Mesothelial cell of epicardium (in vitro differentiated cells): ENCODE measurements at regions not wholly inside any gene's neighbourhood (a gene's known extent, or its start where the extent isn't known, plus 50 kb on each side); places are given as distances from the start of the nearest gene placed in this dataset.

ENCODE experiments used
- DNase-seq, 2 experiments: peaks; one replicate each; pipeline ENCODE4 v3.0.0; 2021; ENCODE audit warnings: low spot score in 2 of 2; ENCODE audit not compliant: unreplicated experiment in 2 of 2
- H3K27ac Mint-ChIP-seq: 2 replicates; pipeline ENCODE4 v1.8.0; 2021; ENCODE audit warnings: mixed read lengths
- H3K27me3 Mint-ChIP-seq: 2 replicates; pipeline ENCODE4 v1.8.0; 2021; ENCODE audit warnings: low read depth, mixed read lengths
- H3K36me3 Mint-ChIP-seq: 2 replicates; pipeline ENCODE4 v1.8.0; 2021; ENCODE audit warnings: mixed read lengths
- H3K4me1 Mint-ChIP-seq: 2 replicates; pipeline ENCODE4 v1.8.0; 2021; ENCODE audit warnings: mixed read lengths
- H3K4me3 Mint-ChIP-seq: 2 replicates; pipeline ENCODE4 v1.8.0; 2021; ENCODE audit warnings: mild to moderate bottlenecking, moderate library complexity, mixed read lengths
- H3K9me3 Mint-ChIP-seq: 2 replicates; pipeline ENCODE4 v1.8.0; 2021; ENCODE audit warnings: mixed read lengths
- TF ChIP-seq, protein P1 (sequence below): fragments of 200-600 bp; sonication (generic); IDR thresholded peaks from one replicate; pipeline ENCODE4 v1.5.0; 2021; ENCODE audit warnings: antibody characterized with exemption; ENCODE audit not compliant: unreplicated experiment

DNA sequence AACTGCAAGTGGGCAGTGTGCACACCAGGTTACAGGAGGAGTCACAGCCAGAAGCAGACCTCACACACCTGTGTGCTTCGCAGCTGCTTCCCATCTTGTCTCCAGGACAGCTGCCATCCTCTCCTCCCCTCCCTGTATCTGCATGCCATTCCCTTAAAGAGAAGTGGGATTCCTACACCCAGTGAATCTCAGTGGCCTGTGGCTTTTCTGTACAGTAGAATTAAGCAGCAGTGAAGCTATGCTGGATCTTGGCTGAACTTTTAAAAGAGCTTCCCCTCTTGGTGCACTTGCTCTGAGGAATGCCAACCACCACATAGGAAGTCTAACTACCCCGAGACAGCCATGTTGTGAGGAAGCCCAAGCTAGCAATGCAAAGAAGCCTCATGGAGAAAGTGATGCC lies 236.5 kb upstream of the ZMIZ1 start:
- H3K4me3 Mint-ChIP-seq: no peak overlapping the region
- H3K9me3 Mint-ChIP-seq: peaks cover 11% of the 10 kb centered on the region
- TF ChIP-seq, protein P1, sequence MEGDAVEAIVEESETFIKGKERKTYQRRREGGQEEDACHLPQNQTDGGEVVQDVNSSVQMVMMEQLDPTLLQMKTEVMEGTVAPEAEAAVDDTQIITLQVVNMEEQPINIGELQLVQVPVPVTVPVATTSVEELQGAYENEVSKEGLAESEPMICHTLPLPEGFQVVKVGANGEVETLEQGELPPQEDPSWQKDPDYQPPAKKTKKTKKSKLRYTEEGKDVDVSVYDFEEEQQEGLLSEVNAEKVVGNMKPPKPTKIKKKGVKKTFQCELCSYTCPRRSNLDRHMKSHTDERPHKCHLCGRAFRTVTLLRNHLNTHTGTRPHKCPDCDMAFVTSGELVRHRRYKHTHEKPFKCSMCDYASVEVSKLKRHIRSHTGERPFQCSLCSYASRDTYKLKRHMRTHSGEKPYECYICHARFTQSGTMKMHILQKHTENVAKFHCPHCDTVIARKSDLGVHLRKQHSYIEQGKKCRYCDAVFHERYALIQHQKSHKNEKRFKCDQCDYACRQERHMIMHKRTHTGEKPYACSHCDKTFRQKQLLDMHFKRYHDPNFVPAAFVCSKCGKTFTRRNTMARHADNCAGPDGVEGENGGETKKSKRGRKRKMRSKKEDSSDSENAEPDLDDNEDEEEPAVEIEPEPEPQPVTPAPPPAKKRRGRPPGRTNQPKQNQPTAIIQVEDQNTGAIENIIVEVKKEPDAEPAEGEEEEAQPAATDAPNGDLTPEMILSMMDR: no peak
- no peak for DNase-seq
- H3K27me3 Mint-ChIP-seq: peaks cover 4% of the 10 kb centered on the region
- peaks cover 2% of the 10 kb centered on the region for H3K36me3 Mint-ChIP-seq
- H3K4me1 Mint-ChIP-seq: peaks cover 17% of the 10 kb centered on the region
- no peak overlapping the region for H3K27ac Mint-ChIP-seq

DNA sequence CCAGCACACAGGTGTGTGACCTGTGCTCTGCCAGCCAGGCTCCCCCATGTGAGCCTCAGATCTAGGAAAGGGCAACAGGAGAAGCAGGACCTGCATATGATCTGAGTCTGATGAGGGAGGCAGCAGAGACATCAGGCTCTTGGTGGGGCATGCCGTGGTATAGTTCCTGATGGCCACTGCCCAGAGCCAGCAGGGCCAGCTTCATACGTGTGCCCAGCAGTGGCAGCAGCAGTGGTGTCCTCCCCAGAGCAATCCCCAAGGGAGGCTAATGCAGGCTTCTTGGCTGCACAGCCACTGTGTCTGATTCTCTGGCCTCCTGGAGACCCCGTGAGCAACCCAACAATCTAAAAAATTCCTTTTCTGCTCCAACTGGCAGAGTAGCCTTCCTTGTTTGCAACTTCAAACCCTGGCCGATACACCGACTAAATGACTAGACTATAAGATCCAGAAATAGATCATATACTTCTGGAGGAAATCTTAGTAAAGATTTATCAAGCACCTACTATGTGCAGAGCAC lies 230.6 kb upstream of the ZMIZ1 start:
- Mint-ChIP-seq H3K27ac (no peak overlapping the region), H3K4me1 (peaks cover 3% of the 10 kb centered on the region), H3K36me3 (peaks cover 2% of the 10 kb centered on the region), H3K4me3 (no peak overlapping the region), H3K9me3 (peaks cover 7% of the 10 kb centered on the region), H3K27me3 (peaks cover 18% of the 10 kb centered on the region)
- TF ChIP-seq, protein P1: no peak
- DNase-seq: no peak

DNA sequence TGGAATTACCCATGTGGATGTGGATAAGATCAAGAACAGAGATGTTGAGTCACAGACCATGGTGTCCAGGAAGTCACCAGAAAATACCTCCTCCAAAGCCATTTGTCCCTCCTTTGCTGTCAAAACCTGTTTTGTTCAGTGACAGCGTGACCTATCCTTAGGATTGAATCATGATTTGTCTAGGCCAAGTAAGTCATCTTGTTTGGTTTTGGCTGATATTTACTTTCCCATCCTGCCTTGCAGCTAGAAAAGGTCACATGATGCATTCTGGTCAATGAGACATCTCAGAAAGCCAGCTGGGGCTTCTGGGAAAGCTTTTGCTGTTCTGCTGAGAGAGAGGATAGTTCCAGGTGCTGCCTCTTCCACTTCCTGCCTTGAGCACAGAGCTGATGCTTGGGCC lies 225.3 kb upstream of the ZMIZ1 start:
- TF ChIP-seq, protein P1: no peak
- Mint-ChIP-seq H3K27me3 (peaks cover 29% of the 10 kb centered on the region), H3K4me1 (peaks cover 7% of the 10 kb centered on the region)

DNA sequence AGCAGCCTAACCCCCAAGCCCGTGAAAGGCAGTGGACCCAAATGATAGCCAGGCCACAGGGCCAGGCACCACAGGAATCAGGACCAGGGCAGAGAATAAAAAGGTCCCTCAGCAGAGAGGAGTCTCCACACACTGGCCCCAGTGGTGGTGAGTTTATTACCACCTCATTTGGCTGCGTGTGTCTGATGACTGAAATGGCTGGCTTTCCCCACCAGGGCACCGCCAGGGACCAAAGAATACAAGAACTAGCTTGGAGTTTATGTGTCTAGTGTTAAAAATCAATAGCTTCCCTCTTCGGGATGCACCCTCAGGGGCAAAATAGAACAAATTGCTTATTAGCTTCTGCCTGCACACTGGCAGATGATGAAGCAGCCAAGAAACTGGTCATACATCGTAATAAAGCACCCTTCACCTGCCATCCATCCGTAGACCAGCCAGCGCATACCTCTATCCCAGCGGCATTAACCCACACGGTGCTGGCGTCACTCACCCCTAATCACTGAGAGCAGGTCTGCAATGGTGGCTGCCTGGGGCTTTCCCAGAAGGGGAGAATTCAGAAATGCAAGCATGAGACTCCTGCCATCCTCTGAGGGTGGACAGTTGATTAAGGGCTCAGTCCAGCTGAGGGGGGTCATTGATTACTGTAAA lies 223.7 kb upstream of the ZMIZ1 start:
- no peaks in the 10 kb centered on the region for H3K9me3 Mint-ChIP-seq
- peaks cover 29% of the 10 kb centered on the region for H3K27me3 Mint-ChIP-seq

More for the DNA sequence above, 225.3 kb upstream of the ZMIZ1 start:
- Mint-ChIP-seq H3K4me3 (no peak overlapping the region), H3K27ac (no peak overlapping the region), H3K36me3 (no peaks in the 10 kb centered on the region), H3K9me3 (no peaks in the 10 kb centered on the region)
- no peak for DNase-seq

DNA sequence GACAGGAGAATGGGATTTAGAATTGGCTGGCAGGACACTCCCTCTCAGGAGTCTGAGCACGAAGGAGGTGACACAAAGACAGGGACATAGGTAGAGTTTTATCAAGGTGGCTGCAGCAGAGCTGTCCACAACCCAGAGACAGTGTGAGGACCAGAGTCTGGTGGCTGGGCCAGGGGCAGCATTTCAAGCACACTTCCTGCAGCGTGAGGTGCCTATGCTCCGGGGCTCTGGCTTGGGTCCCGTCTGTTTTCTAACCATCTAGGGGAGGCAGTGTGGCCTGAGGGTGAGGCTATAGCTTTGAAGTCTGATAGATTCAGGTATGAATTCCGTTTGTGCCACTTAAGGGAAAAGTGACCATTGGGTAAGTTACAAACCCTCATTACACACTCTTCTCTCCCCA lies 222.7 kb upstream of the ZMIZ1 start:
- Mint-ChIP-seq H3K27me3 (peaks cover 25% of the 10 kb centered on the region), H3K4me3 (no peak overlapping the region), H3K9me3 (no peaks in the 10 kb centered on the region), H3K36me3 (no peaks in the 10 kb centered on the region), H3K27ac (no peak overlapping the region), H3K4me1 (peaks cover 11% of the 10 kb centered on the region)
- TF ChIP-seq, protein P1: no peak
- no peak for DNase-seq

More for the DNA sequence above, 223.7 kb upstream of the ZMIZ1 start:
- no peak for DNase-seq
- TF ChIP-seq, protein P1: no peak
- Mint-ChIP-seq H3K27ac (no peak overlapping the region), H3K4me3 (no peak overlapping the region), H3K36me3 (no peaks in the 10 kb centered on the region), H3K4me1 (peaks cover 14% of the 10 kb centered on the region)
